ENCODE measurements at regions not wholly inside any gene's neighbourhood (a gene's known extent, or its start where the extent isn't known, plus 50 kb on each side); places are given as distances from the start of the nearest gene placed in this dataset.

GRCh38 chr4:184306949-184307348, 89.3 kb upstream of the ENPP6 start:
- Histone ChIP-seq H2BK120ac (ENCODE audit: insufficient read depth, low read length, poor library complexity) (no peak overlapping the region), H3K27ac (ENCODE audit: low read depth, low read length) (no peak overlapping the region), H4K12ac (ENCODE audit: low read depth, low read length) (no peak overlapping the region), H3K9me3 (ENCODE audit: insufficient read depth, low read depth, low read length) (peaks cover 2% of the 10 kb centered on the region), H3K23ac (ENCODE audit: low read length) (no peak overlapping the region), H3K4me2 (ENCODE audit: low read length) (no peak overlapping the region), H3K79me1 (ENCODE audit: low read length) (no peaks in the 10 kb centered on the region), H4K91ac (ENCODE audit: low read depth, low read length) (no peak overlapping the region), H2BK5ac (ENCODE audit: low read depth, low read length, poor library complexity) (no peak overlapping the region), H2AFZ (ENCODE audit: insufficient read depth, low read length, poor library complexity) (no peak overlapping the region), H2BK12ac (ENCODE audit: low read length) (no peak overlapping the region), H3K79me2 (ENCODE audit: control insufficient read depth, insufficient read depth, low read length, poor library complexity) (no peaks in the 10 kb centered on the region), H2AK5ac (ENCODE audit: low read length) (no peak overlapping the region), H3K4me1 (ENCODE audit: control insufficient read depth in 1 of 2, insufficient read depth in 2 of 2, low read length in 2 of 2) (no peaks in the 10 kb centered on the region), H3K27me3 (ENCODE audit: insufficient read depth, low read length) (no peaks in the 10 kb centered on the region), H3K4ac (ENCODE audit: low read depth, low read length) (no peak overlapping the region), H3K9ac (ENCODE audit: low read length) (no peak overlapping the region), H3K36me3 (ENCODE audit: control insufficient read depth in 1 of 2, insufficient read depth in 2 of 2, low read length in 2 of 2) (no peaks in the 10 kb centered on the region), H3K14ac (ENCODE audit: low read length) (no peak overlapping the region), H3K18ac (ENCODE audit: low read length) (no peak overlapping the region), H3K4me3 (ENCODE audit: low read depth, low read length) (no peak overlapping the region), H4K8ac (ENCODE audit: low read depth, low read length) (no peak overlapping the region)
- no CpG with 5 or more reads among the region's 3 CpGs for WGBS (ENCODE audit: extremely low coverage, insufficient coverage, insufficient read length)
- DNase-seq: no peak

GRCh38 chr4:184306470-184306869, 88.8 kb upstream of the ENPP6 start:
- Histone ChIP-seq H3K4ac (ENCODE audit: low read depth, low read length) (no peak overlapping the region), H3K36me3 (ENCODE audit: control insufficient read depth in 1 of 2, insufficient read depth in 2 of 2, low read length in 2 of 2) (no peaks in the 10 kb centered on the region), H3K79me1 (ENCODE audit: low read length) (no peaks in the 10 kb centered on the region), H3K14ac (ENCODE audit: low read length) (no peak overlapping the region), H2BK5ac (ENCODE audit: low read depth, low read length, poor library complexity) (no peak overlapping the region), H3K9me3 (ENCODE audit: insufficient read depth, low read depth, low read length) (peaks cover 2% of the 10 kb centered on the region), H3K27me3 (ENCODE audit: insufficient read depth, low read length) (no peaks in the 10 kb centered on the region), H3K9ac (ENCODE audit: low read length) (no peak overlapping the region), H3K79me2 (ENCODE audit: control insufficient read depth, insufficient read depth, low read length, poor library complexity) (no peaks in the 10 kb centered on the region), H4K91ac (ENCODE audit: low read depth, low read length) (no peak overlapping the region), H4K8ac (ENCODE audit: low read depth, low read length) (no peak overlapping the region), H2AFZ (ENCODE audit: insufficient read depth, low read length, poor library complexity) (no peak overlapping the region), H3K4me3 (ENCODE audit: low read depth, low read length) (no peak overlapping the region), H3K27ac (ENCODE audit: low read depth, low read length) (no peak overlapping the region), H3K18ac (ENCODE audit: low read length) (no peak overlapping the region), H3K4me2 (ENCODE audit: low read length) (no peak overlapping the region), H2BK12ac (ENCODE audit: low read length) (no peak overlapping the region), H3K4me1 (ENCODE audit: control insufficient read depth in 1 of 2, insufficient read depth in 2 of 2, low read length in 2 of 2) (no peaks in the 10 kb centered on the region), H2BK120ac (ENCODE audit: insufficient read depth, low read length, poor library complexity) (no peak overlapping the region), H2AK5ac (ENCODE audit: low read length) (no peak overlapping the region), H4K12ac (ENCODE audit: low read depth, low read length) (no peak overlapping the region), H3K23ac (ENCODE audit: low read length) (no peak overlapping the region)
- no peak for DNase-seq
- WGBS (ENCODE audit: extremely low coverage, insufficient coverage, insufficient read length): no CpG with 5 or more reads among the region's 1 CpG

DNA sequence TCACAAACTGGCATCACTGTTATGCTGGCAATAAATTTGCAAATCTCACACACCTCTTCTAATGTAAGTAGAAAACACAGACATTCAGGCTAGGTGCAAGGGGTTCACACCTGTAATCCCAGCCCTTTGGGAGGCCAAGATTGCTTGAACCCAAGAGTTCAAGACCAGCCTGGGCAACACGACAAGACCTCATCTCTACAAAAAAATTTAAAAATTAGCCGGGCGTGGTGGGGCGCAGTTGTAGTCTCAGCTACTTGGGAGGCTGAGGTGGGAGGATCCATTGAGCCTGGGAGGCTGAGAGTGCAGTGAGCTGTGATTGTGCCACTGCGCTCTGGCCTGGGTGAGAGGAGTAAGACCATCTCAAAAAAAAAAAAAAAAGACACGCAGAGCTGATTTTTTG, 83.1 kb upstream of the ENPP6 start:
- H3K14ac ChIP-seq (ENCODE audit: low read length): no peak overlapping the region
- DNase-seq: no peak

GRCh38 chr4:184298254-184298653, 80.6 kb upstream of the ENPP6 start:
- no peak overlapping the region for H4K91ac ChIP-seq (ENCODE audit: low read depth, low read length)
- no peak overlapping the region for H3K4ac ChIP-seq (ENCODE audit: low read depth, low read length)
- no peaks in the 10 kb centered on the region for H3K79me2 ChIP-seq (ENCODE audit: control insufficient read depth, insufficient read depth, low read length, poor library complexity)
- no peak overlapping the region for H2BK12ac ChIP-seq (ENCODE audit: low read length)
- H3K18ac ChIP-seq (ENCODE audit: low read length): no peak overlapping the region
- H3K14ac ChIP-seq (ENCODE audit: low read length): no peak overlapping the region
- H2AK5ac ChIP-seq (ENCODE audit: low read length): no peak overlapping the region
- H3K36me3 ChIP-seq (ENCODE audit: control insufficient read depth in 1 of 2, insufficient read depth in 2 of 2, low read length in 2 of 2): no peaks in the 10 kb centered on the region
- H3K27ac ChIP-seq (ENCODE audit: low read depth, low read length): no peak overlapping the region
- no peak overlapping the region for H2BK5ac ChIP-seq (ENCODE audit: low read depth, low read length, poor library complexity)
- no peak overlapping the region for H3K9ac ChIP-seq (ENCODE audit: low read length)
- WGBS (ENCODE audit: extremely low coverage, insufficient coverage, insufficient read length): no CpG with 5 or more reads among the region's 3 CpGs
- no peak overlapping the region for H2BK120ac ChIP-seq (ENCODE audit: insufficient read depth, low read length, poor library complexity)
- no peak overlapping the region for H3K23ac ChIP-seq (ENCODE audit: low read length)
- H3K4me3 ChIP-seq (ENCODE audit: low read depth, low read length): no peak overlapping the region
- H3K4me1 ChIP-seq (ENCODE audit: control insufficient read depth in 1 of 2, insufficient read depth in 2 of 2, low read length in 2 of 2): no peaks in the 10 kb centered on the region
- no peak overlapping the region for H3K4me2 ChIP-seq (ENCODE audit: low read length)
- H4K12ac ChIP-seq (ENCODE audit: low read depth, low read length): no peak overlapping the region
- no peaks in the 10 kb centered on the region for H3K9me3 ChIP-seq (ENCODE audit: insufficient read depth, low read depth, low read length)
- no peak overlapping the region for H2AFZ ChIP-seq (ENCODE audit: insufficient read depth, low read length, poor library complexity)
- H3K27me3 ChIP-seq (ENCODE audit: insufficient read depth, low read length): no peaks in the 10 kb centered on the region
- H3K79me1 ChIP-seq (ENCODE audit: low read length): no peaks in the 10 kb centered on the region
- no peak for DNase-seq
- no peak overlapping the region for H4K8ac ChIP-seq (ENCODE audit: low read depth, low read length)

More for the DNA sequence above, 83.1 kb upstream of the ENPP6 start:
- H3K4me2 ChIP-seq (ENCODE audit: low read length): no peak overlapping the region
- H3K4me1 ChIP-seq (ENCODE audit: control insufficient read depth in 1 of 2, insufficient read depth in 2 of 2, low read length in 2 of 2): no peaks in the 10 kb centered on the region
- no peak overlapping the region for H2BK120ac ChIP-seq (ENCODE audit: insufficient read depth, low read length, poor library complexity)
- H3K27ac ChIP-seq (ENCODE audit: low read depth, low read length): no peak overlapping the region
- no peaks in the 10 kb centered on the region for H3K79me2 ChIP-seq (ENCODE audit: control insufficient read depth, insufficient read depth, low read length, poor library complexity)
- WGBS (ENCODE audit: extremely low coverage, insufficient coverage, insufficient read length): no CpG with 5 or more reads among the region's 6 CpGs
- no peak overlapping the region for H3K23ac ChIP-seq (ENCODE audit: low read length)
- no peak overlapping the region for H3K9ac ChIP-seq (ENCODE audit: low read length)
- H2BK12ac ChIP-seq (ENCODE audit: low read length): no peak overlapping the region
- no peak overlapping the region for H3K4me3 ChIP-seq (ENCODE audit: low read depth, low read length)
- no peak overlapping the region for H3K4ac ChIP-seq (ENCODE audit: low read depth, low read length)
- H2BK5ac ChIP-seq (ENCODE audit: low read depth, low read length, poor library complexity): no peak overlapping the region
- H3K18ac ChIP-seq (ENCODE audit: low read length): no peak overlapping the region
- H4K8ac ChIP-seq (ENCODE audit: low read depth, low read length): no peak overlapping the region
- H3K27me3 ChIP-seq (ENCODE audit: insufficient read depth, low read length): no peaks in the 10 kb centered on the region
- no peak overlapping the region for H4K12ac ChIP-seq (ENCODE audit: low read depth, low read length)
- no peak overlapping the region for H2AK5ac ChIP-seq (ENCODE audit: low read length)
- no peaks in the 10 kb centered on the region for H3K9me3 ChIP-seq (ENCODE audit: insufficient read depth, low read depth, low read length)
- H2AFZ ChIP-seq (ENCODE audit: insufficient read depth, low read length, poor library complexity): no peak overlapping the region
- no peaks in the 10 kb centered on the region for H3K79me1 ChIP-seq (ENCODE audit: low read length)
- H4K91ac ChIP-seq (ENCODE audit: low read depth, low read length): no peak overlapping the region
- H3K36me3 ChIP-seq (ENCODE audit: control insufficient read depth in 1 of 2, insufficient read depth in 2 of 2, low read length in 2 of 2): no peaks in the 10 kb centered on the region

Data from trophoblast cell (in vitro differentiated cells and primary cell).